Tibial nerve (tissue), 3 donors: ENCODE measurements at regions not wholly inside any gene's neighbourhood (a gene's known extent, or its start where the extent isn't known, plus 50 kb on each side); places are given as distances from the start of the nearest gene placed in this dataset.

Experiments used
- POLR2A ChIP-seq, 2 donors: fragments of 450-650 bp; IDR thresholded peaks; one replicate each; pipeline ENCODE4 v1.6.1; 2017; ENCODE audit warnings: antibody characterized with exemption in 2 of 2, mild to moderate bottlenecking in 2 of 2, moderate library complexity in 2 of 2
- TF ChIP-seq, protein P1 (sequence below), 5 experiments: fragments of 200-600 bp in 3 of 5; fragments of 450-650 bp in 2 of 5; sonication (generic) in 3 of 5; IDR thresholded peaks; one replicate each; pipeline ENCODE4 v1.5.1; 2016 to 2019; ENCODE audit warnings: antibody characterized with exemption in 5 of 5, mild to moderate bottlenecking in 3 of 5, moderate library complexity in 2 of 5

DNA sequence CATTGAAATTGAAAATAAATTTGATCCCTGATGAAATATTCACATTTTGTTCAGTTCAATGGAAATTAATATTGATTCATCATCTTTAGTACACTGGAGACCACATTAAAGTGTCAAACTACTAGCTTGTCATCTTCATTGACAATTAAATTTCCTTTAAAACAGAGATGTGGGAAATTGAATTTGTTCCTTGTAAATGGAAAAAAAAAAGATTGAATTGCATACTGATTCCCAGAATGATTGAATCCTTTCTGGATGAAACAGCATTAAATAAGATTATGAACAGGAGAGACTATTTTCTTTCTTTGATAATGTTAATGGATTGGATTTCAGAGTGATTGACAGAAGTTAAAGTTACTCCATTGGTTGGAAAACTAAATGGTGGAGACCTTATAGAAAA, 241.3 kb upstream of the CNTNAP2 start:
- TF ChIP-seq, protein P1, sequence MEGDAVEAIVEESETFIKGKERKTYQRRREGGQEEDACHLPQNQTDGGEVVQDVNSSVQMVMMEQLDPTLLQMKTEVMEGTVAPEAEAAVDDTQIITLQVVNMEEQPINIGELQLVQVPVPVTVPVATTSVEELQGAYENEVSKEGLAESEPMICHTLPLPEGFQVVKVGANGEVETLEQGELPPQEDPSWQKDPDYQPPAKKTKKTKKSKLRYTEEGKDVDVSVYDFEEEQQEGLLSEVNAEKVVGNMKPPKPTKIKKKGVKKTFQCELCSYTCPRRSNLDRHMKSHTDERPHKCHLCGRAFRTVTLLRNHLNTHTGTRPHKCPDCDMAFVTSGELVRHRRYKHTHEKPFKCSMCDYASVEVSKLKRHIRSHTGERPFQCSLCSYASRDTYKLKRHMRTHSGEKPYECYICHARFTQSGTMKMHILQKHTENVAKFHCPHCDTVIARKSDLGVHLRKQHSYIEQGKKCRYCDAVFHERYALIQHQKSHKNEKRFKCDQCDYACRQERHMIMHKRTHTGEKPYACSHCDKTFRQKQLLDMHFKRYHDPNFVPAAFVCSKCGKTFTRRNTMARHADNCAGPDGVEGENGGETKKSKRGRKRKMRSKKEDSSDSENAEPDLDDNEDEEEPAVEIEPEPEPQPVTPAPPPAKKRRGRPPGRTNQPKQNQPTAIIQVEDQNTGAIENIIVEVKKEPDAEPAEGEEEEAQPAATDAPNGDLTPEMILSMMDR (IDR thresholded peaks at IDR 0.05): no peak
- TF ChIP-seq POLR2A (IDR thresholded peaks at IDR 0.05): no peak
